Prostate gland (tissue), 2 donors: ENCODE measurements at regions not wholly inside any gene's neighbourhood (a gene's known extent, or its start where the extent isn't known, plus 50 kb on each side); places are given as distances from the start of the nearest gene placed in this dataset.

Experiments
- DNase-seq: peaks from one replicate; pipeline ENCODE4 v3.0.0-alpha.2; 2019; ENCODE audit warnings: low spot score
- H3K27ac ChIP-seq, 2 donors: fragments of 200-600 bp; sonication (generic); 2 replicates each; pipeline ENCODE4 v1.5.1; 2017 to 2019
- H3K27me3 ChIP-seq: fragments of 200-600 bp; sonication (generic); replicated peaks from 2 replicates; pipeline ENCODE4 v1.5.1; 2019; ENCODE audit not compliant: insufficient read depth
- H3K36me3 ChIP-seq, 2 donors: fragments of 200-600 bp; sonication (generic); 1 replicate in 1 of 2; 2 replicates in 1 of 2; pipeline versions ENCODE4 v1.5.1 to v1.8.1; 2017 to 2019
- H3K4me1 ChIP-seq: fragments of 200-600 bp; sonication (generic); replicated peaks from 2 replicates; pipeline ENCODE4 v1.5.1; 2019
- H3K4me3 ChIP-seq, 2 donors: fragments of 200-600 bp; sonication (generic); 2 replicates each; pipeline ENCODE4 v1.5.1; 2017 to 2019
- H3K9me3 ChIP-seq: fragments of 200-600 bp; sonication (generic); 2 replicates; pipeline ENCODE4 v1.5.1; 2017
- POLR2A ChIP-seq: fragments of 450-650 bp; IDR thresholded peaks from one replicate; pipeline ENCODE4 v1.6.1; 2016; ENCODE audit warnings: antibody characterized with exemption, mild to moderate bottlenecking
- POLR2AphosphoS5 ChIP-seq: sonication (generic); formaldehyde crosslinking; IDR thresholded peaks from one replicate; pipeline ENCODE4 v1.6.1; 2017; ENCODE audit warnings: antibody characterized with exemption
- WGBS: methylation state at CpG from one replicate; pipeline ENCODE4 v1.1.5; 2018; 5-methylcytosine and 5-hydroxymethylcytosine counted together
- intact Hi-C: fragments of 100-400 bp; cut with DNase I; formaldehyde crosslinking; loops from one replicate; pipeline ENCODE4 v1.14.2; 2022
- TF ChIP-seq, protein P1 (sequence below), 4 experiments: fragments of 200-600 bp in 2 of 4; fragments of 450-650 bp in 2 of 4; sonication (generic) in 2 of 4; IDR thresholded peaks; 1 replicate in 3 of 4; 2 replicates in 1 of 4; pipeline ENCODE4 v1.5.1; 2016 to 2019; ENCODE audit warnings: antibody characterized with exemption in 4 of 4, mild to moderate bottlenecking in 2 of 4, moderate library complexity in 2 of 4

DNA sequence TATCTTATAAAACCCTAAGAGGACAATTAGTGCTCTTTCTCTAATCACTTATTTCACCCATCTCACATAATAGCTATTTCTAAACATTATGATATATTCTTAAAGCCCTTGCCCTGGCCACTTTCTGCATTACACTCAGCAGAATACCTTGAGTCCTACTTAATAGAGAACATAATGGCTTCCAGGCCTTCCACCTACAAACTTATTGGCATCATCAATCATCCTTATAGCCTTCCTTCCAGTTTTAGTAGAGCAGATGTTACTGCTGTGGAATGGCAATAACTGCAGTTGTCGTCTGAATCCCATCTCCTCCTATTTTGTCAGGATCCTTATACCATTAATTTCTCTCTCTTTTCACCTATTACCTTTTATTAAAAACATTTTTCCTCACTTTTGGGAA, 1127.4 kb downstream of the LRFN5 start:
- no peak for DNase-seq
- intact Hi-C loops: no loop called here
- WGBS: 32% methylated on average over 1 of the region's 1 CpG
- H3K4me3 ChIP-seq: no peak overlapping the region
- TF ChIP-seq, protein P1, sequence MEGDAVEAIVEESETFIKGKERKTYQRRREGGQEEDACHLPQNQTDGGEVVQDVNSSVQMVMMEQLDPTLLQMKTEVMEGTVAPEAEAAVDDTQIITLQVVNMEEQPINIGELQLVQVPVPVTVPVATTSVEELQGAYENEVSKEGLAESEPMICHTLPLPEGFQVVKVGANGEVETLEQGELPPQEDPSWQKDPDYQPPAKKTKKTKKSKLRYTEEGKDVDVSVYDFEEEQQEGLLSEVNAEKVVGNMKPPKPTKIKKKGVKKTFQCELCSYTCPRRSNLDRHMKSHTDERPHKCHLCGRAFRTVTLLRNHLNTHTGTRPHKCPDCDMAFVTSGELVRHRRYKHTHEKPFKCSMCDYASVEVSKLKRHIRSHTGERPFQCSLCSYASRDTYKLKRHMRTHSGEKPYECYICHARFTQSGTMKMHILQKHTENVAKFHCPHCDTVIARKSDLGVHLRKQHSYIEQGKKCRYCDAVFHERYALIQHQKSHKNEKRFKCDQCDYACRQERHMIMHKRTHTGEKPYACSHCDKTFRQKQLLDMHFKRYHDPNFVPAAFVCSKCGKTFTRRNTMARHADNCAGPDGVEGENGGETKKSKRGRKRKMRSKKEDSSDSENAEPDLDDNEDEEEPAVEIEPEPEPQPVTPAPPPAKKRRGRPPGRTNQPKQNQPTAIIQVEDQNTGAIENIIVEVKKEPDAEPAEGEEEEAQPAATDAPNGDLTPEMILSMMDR (IDR thresholded peaks at IDR 0.05): no peak
- TF ChIP-seq POLR2AphosphoS5 (no peak), POLR2A (no peak)
- no peak overlapping the region for H3K27ac ChIP-seq
- no peaks in the 10 kb centered on the region for H3K9me3 ChIP-seq
- no peaks in the 10 kb centered on the region for H3K4me1 ChIP-seq
- H3K27me3 ChIP-seq: no peaks in the 10 kb centered on the region
- H3K36me3 ChIP-seq: no peaks in the 10 kb centered on the region

DNA sequence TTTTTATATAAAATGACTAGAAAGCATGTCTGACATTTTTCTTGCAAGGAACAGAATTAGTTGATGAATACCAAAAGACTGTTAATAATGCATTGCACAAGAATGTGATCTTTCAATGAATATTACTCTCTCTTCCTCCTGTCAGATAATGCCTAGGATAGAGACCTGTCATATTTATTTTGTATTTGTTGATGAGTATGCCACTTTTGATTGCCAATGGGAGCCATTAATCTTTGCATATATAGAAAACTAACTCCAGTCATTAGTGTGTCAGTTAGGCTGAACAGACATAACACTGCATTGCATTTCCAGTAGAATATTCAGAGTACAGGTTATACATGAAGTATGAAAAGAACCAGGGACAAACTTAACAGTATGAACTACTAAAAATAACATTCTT, 1125.3 kb downstream of the LRFN5 start:
- intact Hi-C loops: no loop called here
- H3K27me3 ChIP-seq: no peaks in the 10 kb centered on the region
- no peaks in the 10 kb centered on the region for H3K36me3 ChIP-seq
- no peaks in the 10 kb centered on the region for H3K9me3 ChIP-seq
- no peak for DNase-seq
- H3K4me1 ChIP-seq: no peaks in the 10 kb centered on the region
- TF ChIP-seq, protein P1 (IDR thresholded peaks at IDR 0.05): no peak
- TF ChIP-seq POLR2A (no peak), POLR2AphosphoS5 (no peak)
- H3K4me3 ChIP-seq: no peak overlapping the region
- H3K27ac ChIP-seq: no peak overlapping the region

DNA sequence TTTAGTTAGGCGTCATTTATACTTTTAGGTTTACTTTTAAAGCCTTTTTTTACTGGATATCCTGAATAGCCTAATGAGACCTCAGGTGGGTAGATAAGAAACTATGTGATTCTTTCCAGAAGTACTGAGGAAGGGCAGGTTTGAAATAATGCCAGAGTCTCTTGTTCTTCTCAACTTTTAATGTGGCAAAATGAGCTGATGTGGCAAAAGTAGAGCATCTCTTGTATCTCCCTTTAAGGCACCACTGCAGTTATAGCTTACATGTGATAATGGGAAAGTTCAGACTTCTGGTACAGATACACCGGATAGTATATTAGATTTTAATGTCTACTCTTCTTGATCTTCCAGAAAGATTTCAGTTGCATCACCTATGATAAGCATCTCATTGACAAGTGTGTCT, 1124.8 kb downstream of the LRFN5 start:
- Histone ChIP-seq H3K27me3 (no peaks in the 10 kb centered on the region), H3K36me3 (no peaks in the 10 kb centered on the region), H3K4me1 (no peaks in the 10 kb centered on the region), H3K9me3 (no peaks in the 10 kb centered on the region), H3K27ac (no peak overlapping the region), H3K4me3 (no peak overlapping the region)
- intact Hi-C loops: no loop called here
- 87% methylated on average over 2 of the region's 2 CpGs for WGBS
- no peak for TF ChIP-seq POLR2A
- DNase-seq: no peak

DNA sequence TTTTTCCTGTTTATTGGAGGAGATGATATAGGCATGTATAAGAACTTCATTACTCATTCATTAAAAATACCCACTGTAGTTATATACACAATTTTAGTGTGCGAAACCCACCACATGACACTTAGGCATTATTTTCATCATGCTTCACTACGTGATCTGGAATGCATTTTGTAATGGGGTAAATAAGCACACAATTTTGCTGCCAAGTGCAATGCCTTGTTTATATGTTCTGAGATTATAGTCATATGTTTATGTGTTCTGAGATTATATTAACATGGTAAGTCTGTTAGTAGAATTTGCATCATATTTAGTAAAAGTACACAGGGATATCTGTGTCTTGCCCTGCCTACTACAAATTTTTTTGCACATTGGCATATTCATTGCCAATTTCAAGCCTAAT, 1123.0 kb downstream of the LRFN5 start:
- WGBS: 80% methylated on average over 2 of the region's 2 CpGs
- Histone ChIP-seq H3K9me3 (no peaks in the 10 kb centered on the region), H3K4me3 (no peak overlapping the region), H3K4me1 (no peaks in the 10 kb centered on the region), H3K27me3 (no peaks in the 10 kb centered on the region), H3K36me3 (no peaks in the 10 kb centered on the region), H3K27ac (no peak overlapping the region)
- TF ChIP-seq POLR2A (no peak), POLR2AphosphoS5 (no peak)
- TF ChIP-seq, protein P1 (IDR thresholded peaks at IDR 0.05): no peak
- intact Hi-C loops: no loop called here
- DNase-seq: no peak

DNA sequence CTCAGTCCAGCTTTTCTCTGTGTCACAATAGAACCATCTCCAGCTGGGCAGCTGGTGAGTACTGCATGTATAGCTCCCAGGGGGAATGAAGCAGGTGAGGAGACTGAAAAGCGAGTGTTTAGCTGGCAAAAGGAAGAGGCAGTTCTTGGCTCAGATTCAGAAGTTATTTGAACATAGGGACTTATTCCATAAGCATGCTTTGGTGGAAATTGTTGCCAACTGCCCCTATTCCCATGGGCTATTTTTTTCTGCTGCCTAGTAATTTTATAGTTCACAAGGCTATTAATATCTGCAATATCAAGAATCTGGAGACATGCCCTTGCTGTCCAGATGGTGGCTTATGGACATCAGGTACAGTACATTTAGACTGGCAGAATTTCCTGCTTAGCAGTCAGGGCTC, 1112.7 kb downstream of the LRFN5 start:
- Histone ChIP-seq H3K4me1 (no peaks in the 10 kb centered on the region), H3K4me3 (no peak overlapping the region), H3K36me3 (no peaks in the 10 kb centered on the region), H3K27me3 (no peaks in the 10 kb centered on the region), H3K27ac (no peak overlapping the region), H3K9me3 (no peaks in the 10 kb centered on the region)
- WGBS: 52% methylated on average over 1 of the region's 1 CpG
- TF ChIP-seq POLR2AphosphoS5 (no peak), POLR2A (no peak)
- TF ChIP-seq, protein P1 (IDR thresholded peaks at IDR 0.05): no peak
- DNase-seq: no peak
- intact Hi-C loops: no loop called here

DNA sequence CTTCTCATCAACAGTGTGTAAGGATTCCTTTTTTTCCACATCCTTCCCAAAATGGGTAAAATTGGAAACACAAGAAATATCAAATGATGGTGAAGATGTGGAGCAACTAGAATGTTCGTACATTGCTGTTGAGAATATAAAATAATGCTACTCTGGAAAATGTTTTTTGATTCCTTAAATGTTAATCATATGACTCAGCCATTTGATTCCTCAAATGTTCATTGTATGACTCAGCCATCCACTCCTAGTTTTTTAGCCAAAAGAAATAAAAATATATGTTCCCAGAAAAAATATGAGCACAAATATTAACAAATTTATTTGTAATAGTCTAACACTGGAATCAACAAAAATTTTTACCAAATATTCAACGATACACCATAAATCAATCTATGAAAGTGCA, 1108.6 kb downstream of the LRFN5 start:
- no peaks in the 10 kb centered on the region for H3K4me1 ChIP-seq
- H3K36me3 ChIP-seq: no peaks in the 10 kb centered on the region
- no peak for DNase-seq
- H3K9me3 ChIP-seq: no peaks in the 10 kb centered on the region
- no peak overlapping the region for H3K4me3 ChIP-seq
- TF ChIP-seq, protein P1 (IDR thresholded peaks at IDR 0.05): no peak
- TF ChIP-seq POLR2A (no peak), POLR2AphosphoS5 (no peak)
- intact Hi-C loops: no loop called here
- no peak overlapping the region for H3K27ac ChIP-seq
- WGBS: 93% methylated on average over 2 of the region's 2 CpGs
- no peaks in the 10 kb centered on the region for H3K27me3 ChIP-seq
